ENCODE measurements at regions not wholly inside any gene's neighbourhood (a gene's known extent, or its start where the extent isn't known, plus 50 kb on each side); places are given as distances from the start of the nearest gene placed in this dataset.

GRCh38 chr9:86865952-86866351 is 81.4 kb downstream of the GAS1 start:
- ATAC-seq, result no peak
- TF ChIP-seq BACH2 (CRISPR knock-in tag; IDR thresholded peaks at IDR 0.05; ENCODE audit: borderline replicate concordance) (no peak), ARNTL (CRISPR knock-in tag; IDR thresholded peaks at IDR 0.05; ENCODE audit: borderline replicate concordance, low read depth) (no peak), TCF4 (CRISPR knock-in tag; IDR thresholded peaks at IDR 0.05; ENCODE audit: borderline replicate concordance) (no peak), CREB5 (CRISPR knock-in tag; IDR thresholded peaks at IDR 0.05; ENCODE audit: low read depth) (no peak), PPARA (CRISPR knock-in tag; IDR thresholded peaks at IDR 0.05; ENCODE audit: borderline replicate concordance) (no peak), ISL1 (CRISPR knock-in tag; IDR thresholded peaks at IDR 0.05) (no peak), POU6F1 (CRISPR knock-in tag; IDR thresholded peaks at IDR 0.05; ENCODE audit: borderline replicate concordance, low read depth) (no peak), ZFP30 (CRISPR knock-in tag; IDR thresholded peaks at IDR 0.05) (no peak), GLIS3 (CRISPR knock-in tag; IDR thresholded peaks at IDR 0.05) (no peak), OSR1 (CRISPR knock-in tag; IDR thresholded peaks at IDR 0.05) (no peak), ZNF70 (CRISPR knock-in tag; IDR thresholded peaks at IDR 0.05) (no peak)

GRCh38 chr9:86860006-86860405 is 87.3 kb downstream of the GAS1 start:
- TF ChIP-seq PPARA (CRISPR knock-in tag; IDR thresholded peaks at IDR 0.05; ENCODE audit: borderline replicate concordance), result no peak
- no peak for TF ChIP-seq ZFP3 (CRISPR knock-in tag; IDR thresholded peaks at IDR 0.05)
- TF ChIP-seq ARNTL (CRISPR knock-in tag; IDR thresholded peaks at IDR 0.05; ENCODE audit: borderline replicate concordance, low read depth), result no peak
- no peak for TF ChIP-seq SNAI2 (CRISPR knock-in tag; IDR thresholded peaks at IDR 0.05)
- no peak for TF ChIP-seq ESRRG (CRISPR knock-in tag; IDR thresholded peaks at IDR 0.05)
- TF ChIP-seq POU6F1 (CRISPR knock-in tag; IDR thresholded peaks at IDR 0.05; ENCODE audit: borderline replicate concordance, low read depth), result no peak
- TF ChIP-seq ZC3H10 (CRISPR knock-in tag; IDR thresholded peaks at IDR 0.05), result no peak
- TF ChIP-seq TSHZ2 (CRISPR knock-in tag; IDR thresholded peaks at IDR 0.05), result no peak
- no peak for TF ChIP-seq CREB5 (CRISPR knock-in tag; IDR thresholded peaks at IDR 0.05; ENCODE audit: low read depth)
- no peak for TF ChIP-seq ZFP30 (CRISPR knock-in tag; IDR thresholded peaks at IDR 0.05)
- no peak for TF ChIP-seq TCF4 (CRISPR knock-in tag; IDR thresholded peaks at IDR 0.05; ENCODE audit: borderline replicate concordance)
- no peak for ATAC-seq

GRCh38 chr9:86859056-86859455 is 88.2 kb downstream of the GAS1 start:
- no peak for ATAC-seq
- TF ChIP-seq OSR1 (CRISPR knock-in tag; IDR thresholded peaks at IDR 0.05), result no peak

- no peak for TF ChIP-seq ZFP30 (CRISPR knock-in tag; IDR thresholded peaks at IDR 0.05)
- TF ChIP-seq POU6F1 (CRISPR knock-in tag; IDR thresholded peaks at IDR 0.05; ENCODE audit: borderline replicate concordance, low read depth), result no peak
- no peak for TF ChIP-seq CSDC2 (CRISPR knock-in tag; IDR thresholded peaks at IDR 0.05)
- no peak for TF ChIP-seq TCF4 (CRISPR knock-in tag; IDR thresholded peaks at IDR 0.05; ENCODE audit: borderline replicate concordance)
Measured at GRCh38 chr9:86858009-86858408, 89.3 kb downstream of the GAS1 start.

More at GRCh38 chr9:86858009-86858408, 89.3 kb downstream of the GAS1 start:
- no peak for ATAC-seq
